ENCODE measurements at regions not wholly inside any gene's neighbourhood (a gene's known extent, or its start where the extent isn't known, plus 50 kb on each side); places are given as distances from the start of the nearest gene placed in this dataset.
A peak's percentile ranks its signal among the peaks of the same experiment; 100 is the strongest.

GRCh38 chr10:128576336-128576735 is 450.1 kb upstream of the MKI67 start:
- no peak overlapping the region for H2BK12ac ChIP-seq (ENCODE audit: low read length in 2 of 2)
- H3K9ac ChIP-seq (ENCODE audit: low read length) = no peak overlapping the region
- no peak overlapping the region for H3K4me3 ChIP-seq (ENCODE audit: insufficient read depth in 1 of 2, low read depth in 1 of 2, low read length in 2 of 2)
- no peaks in the 10 kb centered on the region for H3K36me3 ChIP-seq (ENCODE audit: control insufficient read depth in 1 of 2, insufficient read depth in 2 of 2, low read depth in 1 of 2, low read length in 2 of 2)
- no peaks in the 10 kb centered on the region for H3K9me3 ChIP-seq (ENCODE audit: control insufficient read depth, low read length)
- no peaks in the 10 kb centered on the region for H3K4me1 ChIP-seq (ENCODE audit: control insufficient read depth, insufficient read depth, low read depth, low read length)
- no peak overlapping the region for H2BK5ac ChIP-seq (ENCODE audit: low read depth, low read length, poor library complexity, severe bottlenecking)
- no peak overlapping the region for H2AFZ ChIP-seq (ENCODE audit: low read depth, low read length)
- no peak overlapping the region for H4K8ac ChIP-seq (ENCODE audit: low read length)
- no peak overlapping the region for H4K91ac ChIP-seq (ENCODE audit: low read length)
- no peak overlapping the region for H3K27ac ChIP-seq (ENCODE audit: low read length, poor library complexity, severe bottlenecking)
- H3K79me1 ChIP-seq (replicated peaks; ENCODE audit: low read length, poor library complexity, severe bottlenecking) = no peaks in the 10 kb centered on the region
- peaks cover 0 to 3% of the 10 kb centered on the region in 2 experiments for H3K27me3 ChIP-seq (ENCODE audit: control insufficient read depth in 1 of 2, insufficient read depth in 1 of 2, low read length in 2 of 2)
- no peak overlapping the region for H2BK120ac ChIP-seq (ENCODE audit: low read depth, low read length)
- no peak overlapping the region for H3K4me2 ChIP-seq (ENCODE audit: low read length, poor library complexity, severe bottlenecking)
- H3K23ac ChIP-seq (ENCODE audit: low read length in 2 of 2) = no peak overlapping the region
- H2AK5ac ChIP-seq (ENCODE audit: low read length, severe bottlenecking) = no peak overlapping the region
- no peak for DNase-seq
- H3K14ac ChIP-seq (ENCODE audit: low read length in 2 of 2) = no peak overlapping the region
- 88% methylated on average over 9 of the region's 11 CpGs for WGBS
- no peak overlapping the region for H3K4ac ChIP-seq (ENCODE audit: low read depth in 1 of 2, low read length in 2 of 2)
- H2BK15ac ChIP-seq (ENCODE audit: low read depth, poor library complexity, severe bottlenecking) = no peak overlapping the region
- H3K18ac ChIP-seq (ENCODE audit: low read depth in 1 of 2, low read length in 2 of 2) = no peak overlapping the region

GRCh38 chr10:128576943-128577670 is 450.9 kb upstream of the MKI67 start:
- H3K14ac ChIP-seq (ENCODE audit: low read length in 2 of 2) = no peak overlapping the region
- no peak overlapping the region for H2AFZ ChIP-seq (ENCODE audit: low read depth, low read length)
- no peak overlapping the region for H2AK5ac ChIP-seq (ENCODE audit: low read length, severe bottlenecking)
- no peaks in the 10 kb centered on the region for H3K27me3 ChIP-seq (ENCODE audit: control insufficient read depth in 1 of 2, insufficient read depth in 1 of 2, low read length in 2 of 2)
- H2BK15ac ChIP-seq (ENCODE audit: low read depth, poor library complexity, severe bottlenecking) = no peak overlapping the region
- no peaks in the 10 kb centered on the region for H3K79me1 ChIP-seq (replicated peaks; ENCODE audit: low read length, poor library complexity, severe bottlenecking)
- no peak overlapping the region for H2BK120ac ChIP-seq (ENCODE audit: low read depth, low read length)
- H3K23ac ChIP-seq (ENCODE audit: low read length in 2 of 2) = no peak overlapping the region
- no peak overlapping the region for H4K91ac ChIP-seq (ENCODE audit: low read length)
- no peaks in the 10 kb centered on the region for H3K4me1 ChIP-seq (ENCODE audit: control insufficient read depth, insufficient read depth, low read depth, low read length)
- H3K4me2 ChIP-seq (ENCODE audit: low read length, poor library complexity, severe bottlenecking) = no peak overlapping the region
- WGBS = 86% methylated on average over 11 of the region's 11 CpGs
- no peaks in the 10 kb centered on the region for H3K36me3 ChIP-seq (ENCODE audit: control insufficient read depth in 1 of 2, insufficient read depth in 2 of 2, low read depth in 1 of 2, low read length in 2 of 2)
- H3K4ac ChIP-seq (ENCODE audit: low read depth in 1 of 2, low read length in 2 of 2) = no peak overlapping the region
- no peak overlapping the region for H3K18ac ChIP-seq (ENCODE audit: low read depth in 1 of 2, low read length in 2 of 2)
- no peak overlapping the region for H4K8ac ChIP-seq (ENCODE audit: low read length)
- no peak overlapping the region for H3K27ac ChIP-seq (ENCODE audit: low read length, poor library complexity, severe bottlenecking)
- H2BK12ac ChIP-seq (ENCODE audit: low read length in 2 of 2) = no peak overlapping the region
- H3K9ac ChIP-seq (ENCODE audit: low read length) = peak overlapping the region; percentile 68
- DNase-seq = no peak
- no peaks in the 10 kb centered on the region for H3K9me3 ChIP-seq (ENCODE audit: control insufficient read depth, low read length)
- no peak overlapping the region for H3K4me3 ChIP-seq (ENCODE audit: insufficient read depth in 1 of 2, low read depth in 1 of 2, low read length in 2 of 2)
- no peak overlapping the region for H2BK5ac ChIP-seq (ENCODE audit: low read depth, low read length, poor library complexity, severe bottlenecking)

GRCh38 chr10:128577958-128578750 is 451.9 kb upstream of the MKI67 start:
- Histone ChIP-seq H3K36me3 (ENCODE audit: control insufficient read depth in 1 of 2, insufficient read depth in 2 of 2, low read depth in 1 of 2, low read length in 2 of 2) (no peaks in the 10 kb centered on the region), H3K18ac (ENCODE audit: low read depth in 1 of 2, low read length in 2 of 2) (no peak overlapping the region)

GRCh38 chr10:128578766-128579165 is 452.5 kb upstream of the MKI67 start:
- no peak overlapping the region for H3K23ac ChIP-seq (ENCODE audit: low read length in 2 of 2)
- H3K4me2 ChIP-seq (ENCODE audit: low read length, poor library complexity, severe bottlenecking) = no peak overlapping the region
- no peaks in the 10 kb centered on the region for H3K79me1 ChIP-seq (replicated peaks; ENCODE audit: low read length, poor library complexity, severe bottlenecking)
- no peak overlapping the region for H3K9ac ChIP-seq (ENCODE audit: low read length)
- no peak overlapping the region for H3K18ac ChIP-seq (ENCODE audit: low read depth in 1 of 2, low read length in 2 of 2)
- H2BK5ac ChIP-seq (ENCODE audit: low read depth, low read length, poor library complexity, severe bottlenecking) = no peak overlapping the region
- no peak overlapping the region for H2BK12ac ChIP-seq (ENCODE audit: low read length in 2 of 2)
- no peaks in the 10 kb centered on the region for H3K4me1 ChIP-seq (ENCODE audit: control insufficient read depth, insufficient read depth, low read depth, low read length)
- 87% methylated on average over 5 of the region's 5 CpGs for WGBS
- no peaks in the 10 kb centered on the region for H3K9me3 ChIP-seq (ENCODE audit: control insufficient read depth, low read length)
- no peak overlapping the region for H2AFZ ChIP-seq (ENCODE audit: low read depth, low read length)
- H4K91ac ChIP-seq (ENCODE audit: low read length) = no peak overlapping the region
- no peaks in the 10 kb centered on the region for H3K36me3 ChIP-seq (ENCODE audit: control insufficient read depth in 1 of 2, insufficient read depth in 2 of 2, low read depth in 1 of 2, low read length in 2 of 2)
- no peak overlapping the region for H4K8ac ChIP-seq (ENCODE audit: low read length)
- H2BK15ac ChIP-seq (ENCODE audit: low read depth, poor library complexity, severe bottlenecking) = no peak overlapping the region
- H3K4ac ChIP-seq (ENCODE audit: low read depth in 1 of 2, low read length in 2 of 2) = no peak overlapping the region
- no peak overlapping the region for H2BK120ac ChIP-seq (ENCODE audit: low read depth, low read length)
- no peak overlapping the region for H2AK5ac ChIP-seq (ENCODE audit: low read length, severe bottlenecking)
- H3K14ac ChIP-seq (ENCODE audit: low read length in 2 of 2) = no peak overlapping the region
- no peak overlapping the region for H3K27ac ChIP-seq (ENCODE audit: low read length, poor library complexity, severe bottlenecking)
- DNase-seq = no peak
- H3K27me3 ChIP-seq (ENCODE audit: control insufficient read depth in 1 of 2, insufficient read depth in 1 of 2, low read length in 2 of 2) = no peaks in the 10 kb centered on the region
- H3K4me3 ChIP-seq (ENCODE audit: insufficient read depth in 1 of 2, low read depth in 1 of 2, low read length in 2 of 2) = no peak overlapping the region

More at GRCh38 chr10:128577958-128578750, 451.9 kb upstream of the MKI67 start:
- H3K9ac ChIP-seq (ENCODE audit: low read length) = no peak overlapping the region
- no peak overlapping the region for H2AFZ ChIP-seq (ENCODE audit: low read depth, low read length)
- no peak overlapping the region for H2BK12ac ChIP-seq (ENCODE audit: low read length in 2 of 2)
- H3K14ac ChIP-seq (ENCODE audit: low read length in 2 of 2) = no peak overlapping the region
- no peak overlapping the region for H3K4ac ChIP-seq (ENCODE audit: low read depth in 1 of 2, low read length in 2 of 2)
- whole genome bisulfite sequencing = 87% methylated on average over 11 of the region's 13 CpGs
- H3K79me1 ChIP-seq (replicated peaks; ENCODE audit: low read length, poor library complexity, severe bottlenecking) = no peaks in the 10 kb centered on the region
- H4K8ac ChIP-seq (ENCODE audit: low read length) = no peak overlapping the region
- no peak overlapping the region for H2AK5ac ChIP-seq (ENCODE audit: low read length, severe bottlenecking)
- H3K4me2 ChIP-seq (ENCODE audit: low read length, poor library complexity, severe bottlenecking) = no peak overlapping the region
- no peak overlapping the region for H2BK120ac ChIP-seq (ENCODE audit: low read depth, low read length)
- no peak overlapping the region for H4K91ac ChIP-seq (ENCODE audit: low read length)
- H3K23ac ChIP-seq (ENCODE audit: low read length in 2 of 2) = no peak overlapping the region
- DNase-seq = no peak
- no peaks in the 10 kb centered on the region for H3K27me3 ChIP-seq (ENCODE audit: control insufficient read depth in 1 of 2, insufficient read depth in 1 of 2, low read length in 2 of 2)
- no peak overlapping the region for H3K27ac ChIP-seq (ENCODE audit: low read length, poor library complexity, severe bottlenecking)
- no peak overlapping the region for H3K4me3 ChIP-seq (ENCODE audit: insufficient read depth in 1 of 2, low read depth in 1 of 2, low read length in 2 of 2)
- no peaks in the 10 kb centered on the region for H3K9me3 ChIP-seq (ENCODE audit: control insufficient read depth, low read length)
- H3K4me1 ChIP-seq (ENCODE audit: control insufficient read depth, insufficient read depth, low read depth, low read length) = no peaks in the 10 kb centered on the region
- H2BK5ac ChIP-seq (ENCODE audit: low read depth, low read length, poor library complexity, severe bottlenecking) = no peak overlapping the region
- H2BK15ac ChIP-seq (ENCODE audit: low read depth, poor library complexity, severe bottlenecking) = no peak overlapping the region

Data from mesenchymal stem cell (in vitro differentiated cells and primary cell).